H9 (cell line): ENCODE measurements at regions not wholly inside any gene's neighbourhood (a gene's known extent, or its start where the extent isn't known, plus 50 kb on each side); places are given as distances from the start of the nearest gene placed in this dataset.

Source experiments
- DNase-seq: peaks from one replicate; pipeline ENCODE4 v3.0.0-alpha.2; 2017
- H2AFZ ChIP-seq: one replicate; pipeline ENCODE4 v1.6.1; 2013; ENCODE audit warnings: mild to moderate bottlenecking, low read length, control low read depth, moderate library complexity
- H2AK5ac ChIP-seq: 2 replicates; pipeline ENCODE4 v1.6.1; 2013; ENCODE audit warnings: low read length, control low read depth, mixed read lengths; ENCODE audit not compliant: insufficient read length
- H2BK120ac ChIP-seq: one replicate; pipeline ENCODE4 v1.6.1; 2013; ENCODE audit warnings: low read depth, mild to moderate bottlenecking, low read length, control low read depth, inconsistent platforms; ENCODE audit not compliant: poor library complexity, severe bottlenecking
- H2BK12ac ChIP-seq: 2 replicates; pipeline ENCODE4 v1.6.1; 2013; ENCODE audit warnings: low read length, control low read depth, mixed read lengths, low read depth; ENCODE audit not compliant: insufficient read length
- H2BK15ac ChIP-seq: 2 replicates; pipeline ENCODE4 v1.6.1; 2013; ENCODE audit warnings: low read depth, low read length, control low read depth
- H2BK20ac ChIP-seq: one replicate; pipeline ENCODE4 v1.6.1; 2013; ENCODE audit warnings: low read depth, mild to moderate bottlenecking, low read length, control low read depth, inconsistent platforms; ENCODE audit not compliant: poor library complexity, severe bottlenecking
- H2BK5ac ChIP-seq: 2 replicates; pipeline ENCODE4 v1.6.1; 2013; ENCODE audit warnings: low read length, control low read depth, mixed read lengths; ENCODE audit not compliant: insufficient read length
- H3K14ac ChIP-seq: 2 replicates; pipeline ENCODE4 v1.6.1; 2013; ENCODE audit warnings: low read length, control low read depth; ENCODE audit not compliant: insufficient read depth
- H3K18ac ChIP-seq: 2 replicates; pipeline ENCODE4 v1.6.1; 2013; ENCODE audit warnings: low read depth, mild to moderate bottlenecking, mixed read lengths, low read length, control low read depth; ENCODE audit not compliant: insufficient read length
- H3K23ac ChIP-seq: 2 replicates; pipeline ENCODE4 v1.6.1; 2013; ENCODE audit warnings: low read length, control low read depth, mixed read lengths, low read depth; ENCODE audit not compliant: insufficient read length
- H3K23me2 ChIP-seq: 2 replicates; pipeline ENCODE4 v1.6.1; 2013; ENCODE audit warnings: low read depth, mild to moderate bottlenecking, mixed read lengths, low read length, control low read depth; ENCODE audit not compliant: insufficient read length, poor library complexity, severe bottlenecking
- H3K27ac ChIP-seq: 2 replicates; pipeline ENCODE4 v1.5.1; 2013; ENCODE audit warnings: low read length, control low read depth, mixed read lengths, low read depth; ENCODE audit not compliant: insufficient read length
- H3K27me3 ChIP-seq: 2 replicates; pipeline ENCODE4 v1.6.1; 2013; ENCODE audit warnings: low read length, control low read depth, inconsistent platforms; ENCODE audit not compliant: insufficient read depth
- H3K4ac ChIP-seq: 2 replicates; pipeline ENCODE4 v1.6.1; 2013; ENCODE audit warnings: low read depth, mild to moderate bottlenecking, control low read depth, inconsistent platforms, low read length, moderate library complexity
- H3K4me1 ChIP-seq: 2 replicates; pipeline ENCODE4 v1.6.1; 2013; ENCODE audit warnings: low read length, control low read depth, inconsistent platforms; ENCODE audit not compliant: insufficient read depth
- H3K4me2 ChIP-seq: 2 replicates; pipeline ENCODE4 v1.6.1; 2013; ENCODE audit warnings: low read length, control low read depth, mixed read lengths; ENCODE audit not compliant: insufficient read length, insufficient read depth
- H3K56ac ChIP-seq: 2 replicates; pipeline ENCODE4 v1.6.1; 2013; ENCODE audit warnings: low read depth, mild to moderate bottlenecking, mixed read lengths, low read length, control low read depth; ENCODE audit not compliant: insufficient read length
- H3K79me1 ChIP-seq: 2 replicates; pipeline ENCODE4 v1.6.1; 2013; ENCODE audit warnings: low read depth, mild to moderate bottlenecking, moderate library complexity, low read length, control low read depth, inconsistent platforms; ENCODE audit not compliant: insufficient read depth, poor library complexity, severe bottlenecking
- H3K79me2 ChIP-seq: 2 replicates; pipeline ENCODE4 v1.6.1; 2013; ENCODE audit warnings: low read length, control low read depth, inconsistent platforms; ENCODE audit not compliant: insufficient read depth
- H3K9ac ChIP-seq: 2 replicates; pipeline ENCODE4 v1.6.1; 2013; ENCODE audit warnings: low read length, control low read depth, mixed read lengths; ENCODE audit not compliant: insufficient read length; ENCODE audit errors: extremely low read depth
- H3K9me3 ChIP-seq: one replicate; pipeline ENCODE4 v1.6.1; 2013; ENCODE audit warnings: low read depth, low read length, inconsistent platforms; ENCODE audit not compliant: control insufficient read depth
- H3T11ph ChIP-seq: one replicate; pipeline ENCODE4 v1.6.1; 2013; ENCODE audit warnings: mild to moderate bottlenecking, low read length, control low read depth, inconsistent platforms
- H4K20me1 ChIP-seq: one replicate; pipeline ENCODE4 v1.6.1; 2013; ENCODE audit not compliant: control insufficient read depth, insufficient read length, insufficient read depth
- H4K5ac ChIP-seq: 2 replicates; pipeline ENCODE4 v1.6.1; 2013; ENCODE audit warnings: low read depth, mild to moderate bottlenecking, mixed read lengths, low read length, control low read depth; ENCODE audit not compliant: insufficient read length
- H4K8ac ChIP-seq: replicated peaks from 2 replicates; pipeline ENCODE4 v1.6.1; 2013; ENCODE audit warnings: low read length, control low read depth, mixed read lengths, low read depth; ENCODE audit not compliant: insufficient read length
- H4K91ac ChIP-seq: 2 replicates; pipeline ENCODE4 v1.6.1; 2013; ENCODE audit warnings: low read depth, mild to moderate bottlenecking, moderate library complexity, mixed read lengths, low read length, control low read depth; ENCODE audit not compliant: insufficient read length
- H3K27ac Mint-ChIP-seq, 3 experiments: 2 replicates in 2 of 3; 3 replicates in 1 of 3; pipeline ENCODE4 v1.8.0; 2020 to 2021; ENCODE audit warnings: mixed read lengths in 3 of 3, mild to moderate bottlenecking in 1 of 3, moderate library complexity in 1 of 3
- H3K27me3 Mint-ChIP-seq: 2 replicates; pipeline ENCODE4 v1.8.0; 2021; ENCODE audit warnings: low read depth, mild to moderate bottlenecking, moderate library complexity, mixed read lengths
- H3K36me3 Mint-ChIP-seq, 3 experiments: 2 replicates in 2 of 3; 3 replicates in 1 of 3; pipeline ENCODE4 v1.8.0; 2020 to 2021; ENCODE audit warnings: low read depth in 3 of 3, mixed read lengths in 3 of 3; ENCODE audit not compliant: insufficient read depth in 1 of 3
- H3K4me1 Mint-ChIP-seq, 2 experiments: 2 replicates each; pipeline ENCODE4 v1.8.0; 2020; ENCODE audit warnings: mixed read lengths in 2 of 2
- H3K4me3 Mint-ChIP-seq, 2 experiments: 2 replicates in 1 of 2; 3 replicates in 1 of 2; pipeline ENCODE4 v1.8.0; 2020 to 2021; ENCODE audit warnings: mild to moderate bottlenecking in 2 of 2, mixed read lengths in 2 of 2, moderate library complexity in 1 of 2
- H3K9me3 Mint-ChIP-seq, 2 experiments: 2 replicates in 1 of 2; 3 replicates in 1 of 2; pipeline ENCODE4 v1.8.0; 2020; ENCODE audit warnings: mild to moderate bottlenecking in 2 of 2, mixed read lengths in 2 of 2, moderate library complexity in 1 of 2
- WGBS: extraction: QIAGEN DNeasy Blood & Tissue Kit; methylation state at CpG from one replicate; pipeline ENCODE4 v1.1.7; 2013; ENCODE audit warnings: missing lambda C conversion rate, low lambda C conversion rate, mixed read lengths; ENCODE audit not compliant: insufficient read length; ENCODE audit errors: extremely low coverage; 5-methylcytosine and 5-hydroxymethylcytosine counted together
- TF ChIP-seq, protein P1 (sequence below): fragments of 200-600 bp; sonication (generic); conservative IDR thresholded peaks from 3 replicates; pipeline ENCODE4 v1.8.0; 2021; ENCODE audit warnings: antibody characterized with exemption, mild to moderate bottlenecking

DNA sequence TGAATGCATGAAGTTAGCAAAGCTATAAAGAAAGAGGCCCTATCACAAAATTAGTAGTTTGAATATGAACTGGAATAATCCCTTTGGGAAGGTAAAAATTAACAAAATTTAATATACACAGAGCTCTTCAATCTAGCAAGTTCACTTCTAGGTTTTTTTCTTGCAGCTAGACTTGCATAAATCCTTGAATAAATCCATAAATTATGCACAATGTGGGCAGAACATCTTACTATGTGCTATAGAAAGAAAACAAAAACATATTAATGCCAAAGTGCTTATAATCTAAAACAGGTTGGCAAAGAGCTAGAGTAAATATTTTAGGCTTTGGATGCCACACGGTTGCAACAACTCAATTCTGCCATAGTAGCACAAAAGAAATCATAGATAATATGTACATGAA, 138.5 kb upstream of the FREM1 start:
- no peak overlapping the region for H2BK12ac ChIP-seq
- H3K27me3 Mint-ChIP-seq, result no peaks in the 10 kb centered on the region; the same call in 1 of the 2 replicates

More for the DNA sequence above, 138.5 kb upstream of the FREM1 start:
- no peak overlapping the region for H2BK15ac ChIP-seq
- no peaks in the 10 kb centered on the region for H3K9me3 Mint-ChIP-seq
- no peaks in the 10 kb centered on the region for H3K9me3 ChIP-seq
- no peak overlapping the region for H3K4me3 Mint-ChIP-seq
- no peak overlapping the region for H3K18ac ChIP-seq
- H3K56ac ChIP-seq, result no peak overlapping the region
- H3K23me2 ChIP-seq, result no peaks in the 10 kb centered on the region
- H4K5ac ChIP-seq, result no peak overlapping the region
- no peak overlapping the region for H4K8ac ChIP-seq
- H2AK5ac ChIP-seq, result no peak overlapping the region
- H3K27ac ChIP-seq, result no peak overlapping the region
- H3K27me3 ChIP-seq, result no peaks in the 10 kb centered on the region
- H3K36me3 Mint-ChIP-seq, result no peaks in the 10 kb centered on the region
- H3K4me2 ChIP-seq, result no peak overlapping the region
- H3K4me1 ChIP-seq, result no peaks in the 10 kb centered on the region
- H3K79me1 ChIP-seq, result no peaks in the 10 kb centered on the region
- no CpG with 5 or more reads among the region's 1 CpG for WGBS
- no peak overlapping the region for H3K4ac ChIP-seq
- H3K4me1 Mint-ChIP-seq, result no peaks in the 10 kb centered on the region
- H3K9ac ChIP-seq, result no peak overlapping the region
- no peaks in the 10 kb centered on the region for H3K79me2 ChIP-seq
- TF ChIP-seq, protein P1, sequence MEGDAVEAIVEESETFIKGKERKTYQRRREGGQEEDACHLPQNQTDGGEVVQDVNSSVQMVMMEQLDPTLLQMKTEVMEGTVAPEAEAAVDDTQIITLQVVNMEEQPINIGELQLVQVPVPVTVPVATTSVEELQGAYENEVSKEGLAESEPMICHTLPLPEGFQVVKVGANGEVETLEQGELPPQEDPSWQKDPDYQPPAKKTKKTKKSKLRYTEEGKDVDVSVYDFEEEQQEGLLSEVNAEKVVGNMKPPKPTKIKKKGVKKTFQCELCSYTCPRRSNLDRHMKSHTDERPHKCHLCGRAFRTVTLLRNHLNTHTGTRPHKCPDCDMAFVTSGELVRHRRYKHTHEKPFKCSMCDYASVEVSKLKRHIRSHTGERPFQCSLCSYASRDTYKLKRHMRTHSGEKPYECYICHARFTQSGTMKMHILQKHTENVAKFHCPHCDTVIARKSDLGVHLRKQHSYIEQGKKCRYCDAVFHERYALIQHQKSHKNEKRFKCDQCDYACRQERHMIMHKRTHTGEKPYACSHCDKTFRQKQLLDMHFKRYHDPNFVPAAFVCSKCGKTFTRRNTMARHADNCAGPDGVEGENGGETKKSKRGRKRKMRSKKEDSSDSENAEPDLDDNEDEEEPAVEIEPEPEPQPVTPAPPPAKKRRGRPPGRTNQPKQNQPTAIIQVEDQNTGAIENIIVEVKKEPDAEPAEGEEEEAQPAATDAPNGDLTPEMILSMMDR, result no peak
- H2AFZ ChIP-seq, result no peak overlapping the region
- no peak overlapping the region for H2BK5ac ChIP-seq
- no peak overlapping the region for H3K27ac Mint-ChIP-seq
- no peak overlapping the region for H2BK20ac ChIP-seq
- no peak overlapping the region for H2BK120ac ChIP-seq
- no peak overlapping the region for H3K23ac ChIP-seq
- no peak overlapping the region for H4K91ac ChIP-seq
- H4K20me1 ChIP-seq, result no peaks in the 10 kb centered on the region
- no peak overlapping the region for H3K14ac ChIP-seq
- DNase-seq, result no peak
- H3T11ph ChIP-seq, result no peak overlapping the region
